GM23338 (cell line): ENCODE measurements at regions not wholly inside any gene's neighbourhood (a gene's known extent, or its start where the extent isn't known, plus 50 kb on each side); places are given as distances from the start of the nearest gene placed in this dataset.

Source experiments
- ATAC-seq: fragments of 200-7000 bp; cut with Tn5 transposase; 3 replicates; pipeline ENCODE4 v1.9.1; 2020
- DNase-seq: peaks from one replicate; pipeline ENCODE4 v3.0.0-alpha.2; 2015; ENCODE audit warnings: low spot score
- H2AFZ ChIP-seq: fragments of 200-600 bp; sonication (generic); 2 replicates; pipeline ENCODE4 v1.8.0; 2016; ENCODE audit warnings: antibody characterized with exemption, mild to moderate bottlenecking, moderate library complexity
- H3F3A ChIP-seq: fragments of 200-600 bp; sonication (generic); replicated peaks from 2 replicates; pipeline ENCODE4 v1.8.0; 2017; ENCODE audit warnings: antibody characterized with exemption, mixed run types, low read depth
- H3K27ac ChIP-seq: fragments of 200-600 bp; sonication (generic); 2 replicates; pipeline ENCODE4 v1.6.1; 2016; ENCODE audit warnings: low read depth
- H3K27me3 ChIP-seq: fragments of 200-600 bp; sonication (generic); 2 replicates; pipeline ENCODE4 v1.8.0; 2016; ENCODE audit warnings: mild to moderate bottlenecking, mixed run types, moderate library complexity; ENCODE audit not compliant: insufficient read depth
- H3K36me3 ChIP-seq: fragments of 200-600 bp; sonication (generic); 2 replicates; pipeline ENCODE4 v1.8.0; 2016; ENCODE audit warnings: mild to moderate bottlenecking; ENCODE audit not compliant: insufficient read depth
- H3K4me1 ChIP-seq: fragments of 200-600 bp; sonication (generic); 2 replicates; pipeline ENCODE4 v1.8.0; 2016; ENCODE audit warnings: mild to moderate bottlenecking, moderate library complexity; ENCODE audit not compliant: insufficient read depth
- H3K4me2 ChIP-seq: fragments of 200-600 bp; sonication (generic); 2 replicates; pipeline ENCODE4 v1.7.1; 2017; ENCODE audit warnings: mixed run types
- H3K4me3 ChIP-seq: fragments of 200-600 bp; sonication (generic); 2 replicates; pipeline ENCODE4 v1.6.1; 2016; ENCODE audit warnings: mixed run types
- H3K79me2 ChIP-seq: fragments of 200-600 bp; sonication (generic); replicated peaks from 2 replicates; pipeline ENCODE4 v1.8.0; 2017; ENCODE audit warnings: mild to moderate bottlenecking; ENCODE audit not compliant: insufficient read depth
- H3K9me2 ChIP-seq: fragments of 200-600 bp; sonication (generic); 2 replicates; pipeline ENCODE4 v1.8.0; 2017; ENCODE audit not compliant: insufficient read depth
- H4K20me1 ChIP-seq: fragments of 200-600 bp; sonication (generic); replicated peaks from 2 replicates; pipeline ENCODE4 v1.8.0; 2017; ENCODE audit warnings: mild to moderate bottlenecking; ENCODE audit not compliant: insufficient read depth
- H3K27ac Mint-ChIP-seq: 2 replicates; pipeline ENCODE4 v1.8.0; 2020; ENCODE audit warnings: inconsistent platforms, mild to moderate bottlenecking, moderate library complexity, mixed read lengths
- H3K27me3 Mint-ChIP-seq: 3 replicates; pipeline ENCODE4 v1.8.0; 2022; ENCODE audit warnings: low read depth, mild to moderate bottlenecking, moderate library complexity, mixed read lengths, inconsistent platforms; ENCODE audit not compliant: insufficient read depth, poor library complexity
- H3K36me3 Mint-ChIP-seq: 3 replicates; pipeline ENCODE4 v1.8.0; 2021; ENCODE audit warnings: low read depth, mild to moderate bottlenecking, inconsistent platforms, moderate library complexity, mixed read lengths
- H3K4me1 Mint-ChIP-seq: 3 replicates; pipeline ENCODE4 v1.8.0; 2020; ENCODE audit warnings: mild to moderate bottlenecking, inconsistent platforms, mixed read lengths
- H3K4me3 Mint-ChIP-seq: 3 replicates; pipeline ENCODE4 v1.8.0; 2021; ENCODE audit warnings: moderate library complexity, mild to moderate bottlenecking, inconsistent platforms, mixed read lengths
- H3K9me3 Mint-ChIP-seq: 3 replicates; pipeline ENCODE4 v1.8.0; 2020; ENCODE audit warnings: moderate library complexity, mild to moderate bottlenecking, inconsistent platforms, mixed read lengths
- CREB1 ChIP-seq: fragments of 250-450 bp; sonication (Bioruptor Pico); IDR thresholded peaks from 2 replicates; pipeline ENCODE4 v1.5.0; 2020; ENCODE audit warnings: low read depth, mild to moderate bottlenecking, moderate library complexity
- ETS1 ChIP-seq: IDR thresholded peaks from 2 replicates; pipeline ENCODE4 v1.6.1; 2016; ENCODE audit warnings: antibody characterized with exemption
- EZH2 ChIP-seq: fragments of 200-600 bp; sonication (generic); IDR thresholded peaks from one replicate; pipeline ENCODE4 v1.8.0; 2017; ENCODE audit warnings: antibody characterized with exemption, mild to moderate bottlenecking, low read depth; ENCODE audit not compliant: unreplicated experiment
- EZH2phosphoT487 ChIP-seq: fragments of 200-600 bp; sonication (generic); IDR thresholded peaks from one replicate; pipeline ENCODE4 v1.8.1; 2018; ENCODE audit warnings: antibody characterized with exemption; ENCODE audit not compliant: unreplicated experiment
- JUNB ChIP-seq: IDR thresholded peaks from one replicate; pipeline ENCODE4 v1.6.1; 2016; ENCODE audit warnings: antibody characterized with exemption; ENCODE audit not compliant: unreplicated experiment
- NANOG ChIP-seq: IDR thresholded peaks from 2 replicates; pipeline ENCODE4 v1.6.1; 2016; ENCODE audit warnings: antibody characterized with exemption, borderline replicate concordance
- POLR2AphosphoS5 ChIP-seq: IDR thresholded peaks from 2 replicates; pipeline ENCODE4 v1.6.1; 2016; ENCODE audit warnings: antibody characterized with exemption, low read depth
- STAT1 ChIP-seq: IDR thresholded peaks from one replicate; pipeline ENCODE4 v1.6.1; 2016; ENCODE audit warnings: antibody characterized with exemption; ENCODE audit not compliant: unreplicated experiment
- ZNF114 ChIP-seq: fragments of 250-450 bp; sonication (Bioruptor Pico); IDR thresholded peaks from 2 replicates; pipeline ENCODE4 v1.5.0; 2020; ENCODE audit warnings: mild to moderate bottlenecking, moderate library complexity
- ZNF331 ChIP-seq: fragments of 250-450 bp; sonication (Bioruptor Pico); IDR thresholded peaks from 2 replicates; pipeline ENCODE4 v1.5.0; 2020; ENCODE audit warnings: low read depth, mild to moderate bottlenecking, moderate library complexity
- TF ChIP-seq, protein P1 (sequence below), 2 experiments: fragments of 200-600 bp in 1 of 2; sonication (generic) in 1 of 2; conservative IDR thresholded peaks; 2 replicates each; pipeline versions ENCODE4 v1.5.1 to v1.6.1; 2016 to 2017; ENCODE audit warnings: antibody characterized with exemption in 2 of 2, low read depth in 2 of 2, mild to moderate bottlenecking in 2 of 2, moderate library complexity in 1 of 2

- Histone ChIP-seq H3K79me2 (no peaks in the 10 kb centered on the region), H2AFZ (no peak overlapping the region; the same call in 1 of the 2 replicates), H3K4me1 (no peaks in the 10 kb centered on the region), H3K36me3 (no peaks in the 10 kb centered on the region), H3F3A (no peaks in the 10 kb centered on the region), H3K9me2 (peaks cover 11% of the 10 kb centered on the region; the same call in 1 of the 2 replicates), H3K4me2 (no peak overlapping the region), H3K4me3 (no peak overlapping the region), H3K27ac (no peak overlapping the region), H4K20me1 (no peaks in the 10 kb centered on the region), H3K27me3 (no peaks in the 10 kb centered on the region)
- H3K4me3 Mint-ChIP-seq: no peak overlapping the region
- no peaks in the 10 kb centered on the region for H3K36me3 Mint-ChIP-seq
- peaks cover 8% of the 10 kb centered on the region for H3K27me3 Mint-ChIP-seq
- H3K9me3 Mint-ChIP-seq: 0 out of 3 replicates have a peak, but pooled peaks cover 3% of the 10 kb centered on the region
- TF ChIP-seq ETS1 (no peak), ZNF114 (CRISPR knock-in tag) (no peak)
- ATAC-seq: no peak
- H3K4me1 Mint-ChIP-seq: peaks cover 3% of the 10 kb centered on the region; the same call in 2 of the 3 replicates
- DNase-seq: no peak
- H3K27ac Mint-ChIP-seq: no peak overlapping the region
Observed at GRCh38 chr19:31500197-31500830, 151.1 kb upstream of the TSHZ3 start.

- H3K27me3 Mint-ChIP-seq: peaks cover 8% of the 10 kb centered on the region
- no peak overlapping the region for H3K27ac Mint-ChIP-seq
- no peak overlapping the region; the same call in 1 of the 2 replicates for H2AFZ ChIP-seq
- no peak overlapping the region for H3K4me3 ChIP-seq
- no peak overlapping the region for H3K27ac ChIP-seq
- no peaks in the 10 kb centered on the region for H3K36me3 Mint-ChIP-seq
- no peaks in the 10 kb centered on the region for H3K4me1 ChIP-seq
- peaks cover 8% of the 10 kb centered on the region; the same call in 1 of the 2 replicates for H3K9me2 ChIP-seq
- H3K9me3 Mint-ChIP-seq: 0 out of 3 replicates have a peak, but pooled peaks cover 3% of the 10 kb centered on the region
- no peaks in the 10 kb centered on the region for H3K27me3 ChIP-seq
- no peak for DNase-seq
- H3K79me2 ChIP-seq: no peaks in the 10 kb centered on the region
- no peaks in the 10 kb centered on the region for H3K36me3 ChIP-seq
- no peak overlapping the region for H3K4me3 Mint-ChIP-seq
- H4K20me1 ChIP-seq: no peaks in the 10 kb centered on the region
- H3F3A ChIP-seq: no peaks in the 10 kb centered on the region
- no peak overlapping the region for H3K4me2 ChIP-seq
- H3K4me1 Mint-ChIP-seq: peaks cover 3% of the 10 kb centered on the region; the same call in 2 of the 3 replicates
- TF ChIP-seq STAT1: no peak
- no peak for ATAC-seq
Observed at GRCh38 chr19:31500946-31501345, 151.7 kb upstream of the TSHZ3 start.

GRCh38 chr19:31501427-31502195 lies 152.4 kb upstream of the TSHZ3 start:
- no peak overlapping the region for H3K27ac Mint-ChIP-seq
- TF ChIP-seq JUNB: no peak
- TF ChIP-seq ZNF114 (CRISPR knock-in tag): no peak
- TF ChIP-seq ZNF331 (CRISPR knock-in tag): no peak
- TF ChIP-seq EZH2: no peak
- no peak for TF ChIP-seq EZH2phosphoT487
- TF ChIP-seq, protein P1, sequence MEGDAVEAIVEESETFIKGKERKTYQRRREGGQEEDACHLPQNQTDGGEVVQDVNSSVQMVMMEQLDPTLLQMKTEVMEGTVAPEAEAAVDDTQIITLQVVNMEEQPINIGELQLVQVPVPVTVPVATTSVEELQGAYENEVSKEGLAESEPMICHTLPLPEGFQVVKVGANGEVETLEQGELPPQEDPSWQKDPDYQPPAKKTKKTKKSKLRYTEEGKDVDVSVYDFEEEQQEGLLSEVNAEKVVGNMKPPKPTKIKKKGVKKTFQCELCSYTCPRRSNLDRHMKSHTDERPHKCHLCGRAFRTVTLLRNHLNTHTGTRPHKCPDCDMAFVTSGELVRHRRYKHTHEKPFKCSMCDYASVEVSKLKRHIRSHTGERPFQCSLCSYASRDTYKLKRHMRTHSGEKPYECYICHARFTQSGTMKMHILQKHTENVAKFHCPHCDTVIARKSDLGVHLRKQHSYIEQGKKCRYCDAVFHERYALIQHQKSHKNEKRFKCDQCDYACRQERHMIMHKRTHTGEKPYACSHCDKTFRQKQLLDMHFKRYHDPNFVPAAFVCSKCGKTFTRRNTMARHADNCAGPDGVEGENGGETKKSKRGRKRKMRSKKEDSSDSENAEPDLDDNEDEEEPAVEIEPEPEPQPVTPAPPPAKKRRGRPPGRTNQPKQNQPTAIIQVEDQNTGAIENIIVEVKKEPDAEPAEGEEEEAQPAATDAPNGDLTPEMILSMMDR (conservative IDR thresholded peaks at IDR 0.05; ENCODE audit: low read depth in 2 of 2): no peak
- no peak for TF ChIP-seq CREB1
- no peak for TF ChIP-seq POLR2AphosphoS5
- no peak for TF ChIP-seq STAT1
- TF ChIP-seq ETS1: no peak
- TF ChIP-seq NANOG: no peak

More at GRCh38 chr19:31501427-31502195, 152.4 kb upstream of the TSHZ3 start:
- peaks cover 3% of the 10 kb centered on the region; the same call in 2 of the 3 replicates for H3K4me1 Mint-ChIP-seq
- no peaks in the 10 kb centered on the region for H3K79me2 ChIP-seq
- H3K4me3 ChIP-seq: no peak overlapping the region
- DNase-seq: no peak
- no peaks in the 10 kb centered on the region for H3K36me3 ChIP-seq
- H3K27me3 Mint-ChIP-seq: peaks cover 8% of the 10 kb centered on the region
- H3K4me1 ChIP-seq: no peaks in the 10 kb centered on the region
- H3K4me2 ChIP-seq: no peak overlapping the region
- no peaks in the 10 kb centered on the region for H3K36me3 Mint-ChIP-seq
- H3K4me3 Mint-ChIP-seq: no peak overlapping the region
- no peaks in the 10 kb centered on the region for H3K27me3 ChIP-seq
- H3K27ac ChIP-seq: no peak overlapping the region
- 0 out of 3 replicates have a peak, but pooled peaks cover 3% of the 10 kb centered on the region for H3K9me3 Mint-ChIP-seq
- H3F3A ChIP-seq: no peaks in the 10 kb centered on the region
- H2AFZ ChIP-seq: no peak overlapping the region; the same call in 1 of the 2 replicates
- no peak for ATAC-seq
- H4K20me1 ChIP-seq: no peaks in the 10 kb centered on the region
- H3K9me2 ChIP-seq: peaks cover 8% of the 10 kb centered on the region; the same call in 1 of the 2 replicates
